Vagina (tissue), 2 donors: ENCODE measurements at regions not wholly inside any gene's neighbourhood (a gene's known extent, or its start where the extent isn't known, plus 50 kb on each side); places are given as distances from the start of the nearest gene placed in this dataset.

Experiments
- POLR2AphosphoS5 ChIP-seq, 2 donors: sonication (generic); formaldehyde crosslinking; IDR thresholded peaks; one replicate each; pipeline ENCODE4 v1.9.0; 2017; ENCODE audit warnings: antibody characterized with exemption in 2 of 2, mild to moderate bottlenecking in 2 of 2, low read depth in 1 of 2; ENCODE audit not compliant: insufficient read depth in 1 of 2
- TF ChIP-seq, protein P1 (sequence below), 3 experiments: fragments of 450-650 bp in 2 of 3; fragments of 200-600 bp in 1 of 3; sonication (generic) in 1 of 3; IDR thresholded peaks; one replicate each; pipeline ENCODE4 v1.5.1; 2017 to 2019; ENCODE audit warnings: antibody characterized with exemption in 3 of 3, mild to moderate bottlenecking in 2 of 3, moderate library complexity in 2 of 3

GRCh38 chr2:33791625-33792024, 192.5 kb upstream of the FAM98A start:
- no peak for TF ChIP-seq POLR2AphosphoS5 (IDR thresholded peaks at IDR 0.05; ENCODE audit: insufficient read depth in 1 of 2, low read depth in 1 of 2)
- TF ChIP-seq, protein P1, sequence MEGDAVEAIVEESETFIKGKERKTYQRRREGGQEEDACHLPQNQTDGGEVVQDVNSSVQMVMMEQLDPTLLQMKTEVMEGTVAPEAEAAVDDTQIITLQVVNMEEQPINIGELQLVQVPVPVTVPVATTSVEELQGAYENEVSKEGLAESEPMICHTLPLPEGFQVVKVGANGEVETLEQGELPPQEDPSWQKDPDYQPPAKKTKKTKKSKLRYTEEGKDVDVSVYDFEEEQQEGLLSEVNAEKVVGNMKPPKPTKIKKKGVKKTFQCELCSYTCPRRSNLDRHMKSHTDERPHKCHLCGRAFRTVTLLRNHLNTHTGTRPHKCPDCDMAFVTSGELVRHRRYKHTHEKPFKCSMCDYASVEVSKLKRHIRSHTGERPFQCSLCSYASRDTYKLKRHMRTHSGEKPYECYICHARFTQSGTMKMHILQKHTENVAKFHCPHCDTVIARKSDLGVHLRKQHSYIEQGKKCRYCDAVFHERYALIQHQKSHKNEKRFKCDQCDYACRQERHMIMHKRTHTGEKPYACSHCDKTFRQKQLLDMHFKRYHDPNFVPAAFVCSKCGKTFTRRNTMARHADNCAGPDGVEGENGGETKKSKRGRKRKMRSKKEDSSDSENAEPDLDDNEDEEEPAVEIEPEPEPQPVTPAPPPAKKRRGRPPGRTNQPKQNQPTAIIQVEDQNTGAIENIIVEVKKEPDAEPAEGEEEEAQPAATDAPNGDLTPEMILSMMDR (IDR thresholded peaks at IDR 0.05) = no peak
